PFSK-1 (cell line): ENCODE measurements at regions not wholly inside any gene's neighbourhood (a gene's known extent, or its start where the extent isn't known, plus 50 kb on each side); places are given as distances from the start of the nearest gene placed in this dataset.

ENCODE experiments used
- FOXP2 ChIP-seq: optimal IDR thresholded peaks from 2 replicates; pipeline ENCODE3; 2011; ENCODE audit warnings: borderline replicate concordance, control low read depth, inconsistent platforms; ENCODE audit not compliant: insufficient read depth; ENCODE audit errors: extremely low read length, extremely low read depth
- POLR2AphosphoS5 ChIP-seq: IDR thresholded peaks from 2 replicates; pipeline ENCODE4 v1.6.1; 2012; ENCODE audit warnings: low read depth, mild to moderate bottlenecking, control low read depth, low read length, moderate library complexity
- SIN3A ChIP-seq: IDR thresholded peaks from 2 replicates; pipeline ENCODE4 v1.6.1; 2012; ENCODE audit warnings: mild to moderate bottlenecking, low read length, moderate library complexity, borderline replicate concordance; ENCODE audit not compliant: insufficient read depth
- TAF1 ChIP-seq: IDR thresholded peaks from 2 replicates; pipeline ENCODE4 v1.6.1; 2012; ENCODE audit warnings: low read length, control low read depth, borderline replicate concordance; ENCODE audit not compliant: insufficient read depth
- TF ChIP-seq, protein P1 (sequence below), 2 experiments: IDR thresholded peaks; 2 replicates each; pipeline versions ENCODE4 v1.6.1 to v1.8.0; 2011 to 2012; ENCODE audit warnings: low read depth in 2 of 2, low read length in 2 of 2, control low read depth in 1 of 2, inconsistent platforms in 1 of 2, mild to moderate bottlenecking in 1 of 2, moderate library complexity in 1 of 2; ENCODE audit not compliant: insufficient read depth in 1 of 2

DNA sequence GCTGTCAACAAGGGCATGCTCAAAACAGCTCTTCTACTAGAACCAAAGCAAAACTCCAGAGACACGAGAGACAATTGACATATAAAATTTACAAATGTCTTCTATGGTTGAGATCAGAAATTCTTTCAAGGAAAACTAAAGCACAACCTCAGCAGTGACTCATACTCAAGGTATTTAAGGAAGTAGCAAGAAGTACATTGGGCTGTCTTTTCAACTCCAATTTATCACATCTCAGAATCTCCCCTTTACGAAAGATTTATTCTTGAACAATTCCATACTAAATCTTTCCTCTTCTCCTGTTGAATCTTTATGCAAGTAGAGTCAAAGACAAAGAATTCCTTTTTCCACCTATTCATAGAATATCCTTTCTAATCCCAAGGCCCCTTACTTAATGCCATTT lies 324.0 kb downstream of the IRS1 start:
- TF ChIP-seq TAF1 (no peak), FOXP2 (no peak), POLR2AphosphoS5 (no peak), SIN3A (no peak)
- TF ChIP-seq, protein P1, sequence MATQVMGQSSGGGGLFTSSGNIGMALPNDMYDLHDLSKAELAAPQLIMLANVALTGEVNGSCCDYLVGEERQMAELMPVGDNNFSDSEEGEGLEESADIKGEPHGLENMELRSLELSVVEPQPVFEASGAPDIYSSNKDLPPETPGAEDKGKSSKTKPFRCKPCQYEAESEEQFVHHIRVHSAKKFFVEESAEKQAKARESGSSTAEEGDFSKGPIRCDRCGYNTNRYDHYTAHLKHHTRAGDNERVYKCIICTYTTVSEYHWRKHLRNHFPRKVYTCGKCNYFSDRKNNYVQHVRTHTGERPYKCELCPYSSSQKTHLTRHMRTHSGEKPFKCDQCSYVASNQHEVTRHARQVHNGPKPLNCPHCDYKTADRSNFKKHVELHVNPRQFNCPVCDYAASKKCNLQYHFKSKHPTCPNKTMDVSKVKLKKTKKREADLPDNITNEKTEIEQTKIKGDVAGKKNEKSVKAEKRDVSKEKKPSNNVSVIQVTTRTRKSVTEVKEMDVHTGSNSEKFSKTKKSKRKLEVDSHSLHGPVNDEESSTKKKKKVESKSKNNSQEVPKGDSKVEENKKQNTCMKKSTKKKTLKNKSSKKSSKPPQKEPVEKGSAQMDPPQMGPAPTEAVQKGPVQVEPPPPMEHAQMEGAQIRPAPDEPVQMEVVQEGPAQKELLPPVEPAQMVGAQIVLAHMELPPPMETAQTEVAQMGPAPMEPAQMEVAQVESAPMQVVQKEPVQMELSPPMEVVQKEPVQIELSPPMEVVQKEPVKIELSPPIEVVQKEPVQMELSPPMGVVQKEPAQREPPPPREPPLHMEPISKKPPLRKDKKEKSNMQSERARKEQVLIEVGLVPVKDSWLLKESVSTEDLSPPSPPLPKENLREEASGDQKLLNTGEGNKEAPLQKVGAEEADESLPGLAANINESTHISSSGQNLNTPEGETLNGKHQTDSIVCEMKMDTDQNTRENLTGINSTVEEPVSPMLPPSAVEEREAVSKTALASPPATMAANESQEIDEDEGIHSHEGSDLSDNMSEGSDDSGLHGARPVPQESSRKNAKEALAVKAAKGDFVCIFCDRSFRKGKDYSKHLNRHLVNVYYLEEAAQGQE (IDR thresholded peaks at IDR 0.05; ENCODE audit: insufficient read depth in 1 of 2, low read depth in 2 of 2, low read length in 2 of 2) = no peak

DNA sequence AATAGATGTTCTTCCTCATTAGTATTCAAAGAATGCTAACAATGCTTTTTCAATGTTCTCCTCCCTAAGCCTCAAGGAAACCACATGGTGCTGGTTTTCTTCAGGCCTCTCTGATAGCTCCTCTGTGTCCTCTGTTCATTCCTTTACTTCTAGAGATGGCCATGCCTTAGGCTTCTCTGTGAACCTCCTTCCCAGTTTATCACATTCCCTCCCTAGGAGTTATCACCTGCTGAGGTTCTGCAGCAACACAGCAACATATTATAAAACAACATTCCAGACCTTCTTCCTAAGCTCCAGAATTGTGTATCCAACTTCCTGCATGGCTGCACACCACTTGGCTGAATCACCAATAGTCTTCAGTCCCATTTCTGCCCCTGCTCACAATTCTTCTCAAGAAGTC lies 325.5 kb downstream of the IRS1 start:
- TF ChIP-seq FOXP2 (no peak), SIN3A (no peak), TAF1 (no peak), POLR2AphosphoS5 (no peak)
- TF ChIP-seq, protein P1 (IDR thresholded peaks at IDR 0.05; ENCODE audit: insufficient read depth in 1 of 2, low read depth in 2 of 2, low read length in 2 of 2) = no peak

- TF ChIP-seq, protein P1 (IDR thresholded peaks at IDR 0.05; ENCODE audit: insufficient read depth in 1 of 2, low read depth in 2 of 2, low read length in 2 of 2) = no peak
- TF ChIP-seq TAF1 (no peak), POLR2AphosphoS5 (no peak), FOXP2 (no peak), SIN3A (no peak)
Observed at GRCh38 chr2:226471987-226472470, 327.6 kb downstream of the IRS1 start.

- TF ChIP-seq, protein P1 (IDR thresholded peaks at IDR 0.05; ENCODE audit: insufficient read depth in 1 of 2, low read depth in 2 of 2, low read length in 2 of 2) = no peak
- TF ChIP-seq POLR2AphosphoS5 (no peak), SIN3A (no peak), FOXP2 (no peak), TAF1 (no peak)
Observed at GRCh38 chr2:226467633-226468032, 332.0 kb downstream of the IRS1 start.

GRCh38 chr2:226467221-226467620 lies 332.4 kb downstream of the IRS1 start:
- TF ChIP-seq, protein P1 (IDR thresholded peaks at IDR 0.05; ENCODE audit: insufficient read depth in 1 of 2, low read depth in 2 of 2, low read length in 2 of 2) = no peak
- TF ChIP-seq TAF1 (no peak), FOXP2 (no peak), POLR2AphosphoS5 (no peak), SIN3A (no peak)
